ENCODE measurements at regions not wholly inside any gene's neighbourhood (a gene's known extent, or its start where the extent isn't known, plus 50 kb on each side); places are given as distances from the start of the nearest gene placed in this dataset.

GRCh38 chr9:651371-651770, 190.1 kb upstream of the DMRT1 start:
- ATAC-seq, result no peak
- intact Hi-C loops (cut with micrococcal nuclease), result no loop called here
- no peak for DNase-seq

GRCh38 chr9:652914-653313, 188.6 kb upstream of the DMRT1 start:
- DNase-seq (peak; percentile 75), ATAC-seq (peak; percentile 75)
- intact Hi-C loops (cut with micrococcal nuclease), result no loop called here

- intact Hi-C loops (cut with micrococcal nuclease), result no loop called here
- DNase-seq (no peak), ATAC-seq (no peak)
These were observed 188.1 kb upstream of the DMRT1 start for GRCh38 chr9:653421-653820.

- intact Hi-C loops (cut with micrococcal nuclease), result no loop called here
- DNase-seq (no peak), ATAC-seq (no peak)
These were observed 187.6 kb upstream of the DMRT1 start for GRCh38 chr9:653856-654387.

GRCh38 chr9:655875-656274, 185.6 kb upstream of the DMRT1 start:
- DNase-seq (peak; percentile 95), ATAC-seq (peak; percentile 83)
- intact Hi-C loops (cut with micrococcal nuclease), result no loop called here

DNA sequence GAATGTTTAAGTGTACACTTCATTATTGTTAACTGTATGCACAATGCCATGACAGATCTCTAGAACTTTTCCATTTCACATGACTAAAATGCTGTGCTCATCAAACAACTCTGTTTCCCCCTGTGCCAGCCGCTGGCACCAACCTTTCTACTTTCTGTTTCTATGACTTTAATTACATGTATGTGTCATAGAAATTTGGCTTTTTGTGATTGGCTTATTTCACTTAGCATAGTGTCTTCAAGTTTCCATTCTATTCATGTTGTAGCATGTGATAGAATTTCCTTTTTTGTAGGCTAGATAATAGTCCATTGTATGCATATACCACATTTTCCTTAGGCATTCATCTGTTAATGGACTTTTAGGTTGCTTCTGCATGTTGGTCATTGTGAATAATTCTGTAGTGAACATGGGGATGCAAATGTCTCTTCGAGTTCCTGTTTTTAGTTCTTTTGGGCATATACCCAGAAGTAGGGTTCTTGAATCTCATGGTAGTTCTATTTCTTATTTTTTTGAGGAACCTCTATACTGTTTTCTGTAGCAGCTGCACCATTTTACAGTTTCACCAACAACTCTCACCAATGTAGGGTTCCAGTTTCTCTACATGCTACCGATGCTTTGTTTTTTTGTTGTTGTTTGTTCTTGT, 184.4 kb upstream of the DMRT1 start:
- intact Hi-C loops (cut with micrococcal nuclease), result no loop called here
- no peak for ATAC-seq
- no peak for DNase-seq

- no peak for DNase-seq
- intact Hi-C loops (cut with micrococcal nuclease), result no loop called here
- no peak for ATAC-seq
These were observed 182.2 kb upstream of the DMRT1 start for GRCh38 chr9:659286-659685.

DNA sequence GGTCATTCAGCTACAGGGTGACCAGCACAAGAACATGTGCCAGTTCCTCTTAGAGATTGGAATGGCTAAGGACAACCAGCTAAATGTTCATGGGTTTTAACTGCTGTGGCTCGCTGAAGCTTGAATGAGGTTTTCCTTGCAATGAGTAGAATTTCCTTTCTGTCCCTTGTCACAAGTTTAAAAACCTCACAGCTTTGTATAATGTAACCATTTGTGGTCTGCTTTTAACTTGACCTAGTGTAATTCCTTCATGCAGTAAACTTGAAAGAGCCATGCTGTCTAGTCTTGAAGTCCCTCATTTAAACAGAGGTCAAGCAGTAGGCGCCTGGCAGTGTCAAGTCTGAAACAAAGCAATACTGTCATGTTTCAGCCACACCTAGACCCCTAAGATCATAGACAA, 181.3 kb upstream of the DMRT1 start:
- no peak for DNase-seq
- intact Hi-C loops (cut with micrococcal nuclease), result no loop called here
- ATAC-seq, result no peak

DNA sequence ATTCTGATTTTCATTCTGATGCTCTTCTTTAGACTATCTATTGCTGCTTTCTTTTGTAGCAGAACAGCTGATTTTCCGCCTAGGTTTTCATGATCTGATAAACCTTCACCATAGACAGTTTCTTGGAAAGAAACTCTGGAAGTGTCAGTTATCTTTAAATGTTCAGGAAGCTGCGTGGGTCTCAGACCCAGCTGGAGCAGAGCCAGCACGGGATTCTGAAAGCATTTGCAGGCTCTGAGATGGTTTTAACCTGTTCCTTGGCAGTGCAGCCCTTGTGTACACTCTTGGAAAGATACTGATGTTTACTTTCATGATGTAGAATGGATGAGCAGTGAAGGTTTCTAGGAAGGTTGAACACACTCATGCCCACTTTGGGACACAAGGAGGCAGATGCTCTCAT, 178.0 kb upstream of the DMRT1 start:
- ATAC-seq, result peak; percentile 7
- intact Hi-C loops (cut with micrococcal nuclease), result no loop called here
- no peak for DNase-seq

- DNase-seq (no peak), ATAC-seq (peak; percentile 60)
- intact Hi-C loops (cut with micrococcal nuclease), result no loop called here
These were observed 176.2 kb upstream of the DMRT1 start for GRCh38 chr9:665296-665695.

DNA sequence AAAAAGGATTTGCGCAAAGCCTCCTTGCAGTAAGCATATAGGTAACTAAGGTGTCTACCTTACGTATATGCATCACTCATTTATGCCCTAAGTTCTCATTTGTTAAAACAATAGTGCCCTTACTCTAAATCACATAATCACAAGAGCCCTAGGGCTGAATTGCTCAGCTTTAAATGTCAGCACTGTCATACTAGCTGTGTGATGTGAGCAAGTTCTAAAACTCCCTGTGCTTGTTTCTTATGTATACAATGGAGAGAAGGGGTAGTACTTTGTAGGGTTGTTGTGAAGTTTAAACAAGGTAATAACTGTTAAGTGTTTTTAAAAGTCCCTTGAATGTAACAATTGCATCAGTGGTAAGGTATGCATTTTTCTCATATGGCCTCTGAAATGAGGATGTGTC, 169.5 kb upstream of the DMRT1 start:
- intact Hi-C loops (cut with micrococcal nuclease), result no loop called here
- no peak for DNase-seq
- no peak for ATAC-seq

DNA sequence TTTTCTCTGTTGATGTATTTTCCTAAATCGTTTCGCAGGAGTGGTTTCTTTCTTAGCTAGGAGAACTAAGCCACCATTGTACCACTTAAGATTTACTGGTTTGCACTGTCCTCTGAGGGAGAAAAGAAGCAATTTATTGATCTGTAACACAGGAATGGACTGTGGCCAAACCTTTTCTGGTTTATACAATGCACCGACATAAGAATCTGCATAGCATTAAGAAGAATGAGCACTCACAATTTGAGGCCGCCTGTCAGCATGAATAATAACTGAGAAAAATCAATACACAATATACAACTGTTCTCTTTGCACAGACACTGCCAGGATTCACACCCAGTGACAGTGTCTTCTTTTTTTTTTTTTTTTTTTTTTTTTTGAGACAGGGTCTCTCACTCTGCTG, 168.6 kb upstream of the DMRT1 start:
- ATAC-seq (no peak), DNase-seq (no peak)
- intact Hi-C loops (cut with micrococcal nuclease), result no loop called here

- intact Hi-C loops (cut with micrococcal nuclease), result no loop called here
- ATAC-seq (peak; percentile 23), DNase-seq (no peak)
These were observed 168.1 kb upstream of the DMRT1 start for GRCh38 chr9:673264-673965.

- DNase-seq, result no peak
- ATAC-seq, result peak; percentile 14
These were observed 167.5 kb upstream of the DMRT1 start for GRCh38 chr9:673966-674526.

GRCh38 chr9:675697-676370, 165.7 kb upstream of the DMRT1 start:
- no peak for ATAC-seq
- no peak for DNase-seq
- intact Hi-C loops (cut with micrococcal nuclease), result no loop called here

More at GRCh38 chr9:673966-674526, 167.5 kb upstream of the DMRT1 start:
- intact Hi-C loops (cut with micrococcal nuclease), result no loop called here

- intact Hi-C loops (cut with micrococcal nuclease), result no loop called here
- no peak for ATAC-seq
- no peak for DNase-seq
These were observed 164.6 kb upstream of the DMRT1 start for GRCh38 chr9:676780-677438.

DNA sequence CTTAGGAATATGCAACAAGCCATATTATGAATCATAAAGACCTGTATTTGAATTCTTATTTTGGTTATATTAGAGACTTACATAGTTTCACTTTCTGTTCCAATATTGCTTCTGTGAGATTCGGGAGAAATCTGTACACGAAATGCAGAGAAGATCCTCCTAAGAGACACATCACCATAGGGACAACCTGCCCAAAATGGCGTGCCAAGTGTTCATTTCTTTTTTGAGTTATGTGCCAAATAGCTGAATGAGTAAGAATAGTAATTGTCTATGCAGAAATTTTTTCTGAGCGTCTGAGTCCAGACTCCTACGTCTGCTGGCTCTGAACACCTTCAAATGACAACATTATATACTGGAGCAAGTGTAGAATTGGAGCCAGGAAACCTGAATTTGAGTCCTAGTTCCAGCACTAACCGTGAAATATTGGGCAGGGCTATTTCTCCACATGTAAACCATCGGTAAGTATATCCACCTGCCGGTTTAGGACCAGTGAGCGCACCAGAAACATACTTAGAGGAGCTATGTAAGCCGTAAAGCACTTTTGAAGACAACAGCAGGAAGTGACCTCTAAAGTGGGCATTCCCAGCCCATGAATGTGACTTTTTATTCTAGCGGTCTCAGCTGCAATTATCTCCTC, 163.9 kb upstream of the DMRT1 start:
- DNase-seq (no peak), ATAC-seq (peak; percentile 11)
- intact Hi-C loops (cut with micrococcal nuclease), result no loop called here

GRCh38 chr9:678897-679296, 162.6 kb upstream of the DMRT1 start:
- no peak for ATAC-seq
- DNase-seq, result no peak
- intact Hi-C loops (cut with micrococcal nuclease), result no loop called here

GRCh38 chr9:679462-679861, 162.0 kb upstream of the DMRT1 start:
- DNase-seq, result no peak
- ATAC-seq, result no peak
- intact Hi-C loops (cut with micrococcal nuclease), result no loop called here

Measured in left ventricle myocardium superior (tissue), 1 donor.